Upper lobe of left lung (tissue), 4 donors: ENCODE measurements at regions not wholly inside any gene's neighbourhood (a gene's known extent, or its start where the extent isn't known, plus 50 kb on each side); places are given as distances from the start of the nearest gene placed in this dataset.

Experiments
- CTCF ChIP-seq, 6 experiments: fragments of 450-650 bp in 4 of 6; fragments of 200-600 bp in 2 of 6; sonication (generic) in 2 of 6; IDR thresholded peaks; one replicate each; pipeline ENCODE4 v1.5.1; 2016 to 2019; ENCODE audit warnings: antibody characterized with exemption in 6 of 6
- EP300 ChIP-seq, 4 donors: sonication (generic); formaldehyde crosslinking; IDR thresholded peaks; one replicate each; pipeline ENCODE4 v1.5.1; 2017; ENCODE audit warnings: antibody characterized with exemption in 4 of 4, control low read depth in 2 of 4
- POLR2A ChIP-seq, 4 donors: fragments of 450-650 bp; IDR thresholded peaks; one replicate each; pipeline ENCODE4 v1.5.1; 2016 to 2017; ENCODE audit warnings: antibody characterized with exemption in 4 of 4, mild to moderate bottlenecking in 2 of 4
- POLR2AphosphoS5 ChIP-seq, 2 donors: sonication (generic); formaldehyde crosslinking; IDR thresholded peaks; one replicate each; pipeline ENCODE4 v1.5.1; 2017; ENCODE audit warnings: antibody characterized with exemption in 2 of 2

DNA sequence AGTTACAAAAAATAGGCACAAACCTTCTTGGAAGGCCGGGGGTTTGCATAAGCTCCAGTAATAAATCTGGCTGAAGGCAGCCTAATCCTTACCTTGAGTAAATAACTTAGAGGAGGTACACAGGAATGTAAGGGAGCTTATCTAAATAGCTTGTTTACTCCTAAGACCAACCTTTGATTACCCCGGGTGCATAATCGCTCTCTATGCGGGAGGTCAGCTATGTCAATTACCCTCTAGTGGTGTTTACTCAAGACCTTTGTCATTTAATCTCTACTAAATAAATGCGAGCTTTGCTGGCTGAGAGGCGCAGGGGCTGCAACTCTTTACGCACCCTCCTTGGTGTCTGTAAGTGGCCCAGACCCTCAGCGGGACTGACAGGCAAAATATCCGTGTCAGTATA is 50.2 kb upstream of the MAP9 start:
- no peak for TF ChIP-seq CTCF (IDR thresholded peaks at IDR 0.05)
- TF ChIP-seq POLR2A (IDR thresholded peaks at IDR 0.05), result no peak
- TF ChIP-seq POLR2AphosphoS5 (IDR thresholded peaks at IDR 0.05), result no peak
- TF ChIP-seq EP300 (IDR thresholded peaks at IDR 0.05), result no peak
